Esophagus muscularis mucosa (tissue), 4 donors: ENCODE measurements at regions not wholly inside any gene's neighbourhood (a gene's known extent, or its start where the extent isn't known, plus 50 kb on each side); places are given as distances from the start of the nearest gene placed in this dataset.

Experiments used
- CTCF ChIP-seq, 3 experiments: fragments of 200-600 bp in 2 of 3; fragments of 450-650 bp in 1 of 3; sonication (generic) in 2 of 3; IDR thresholded peaks; one replicate each; pipeline ENCODE4 v1.5.1; 2017 to 2019; ENCODE audit warnings: antibody characterized with exemption in 3 of 3, mild to moderate bottlenecking in 2 of 3, moderate library complexity in 1 of 3
- EP300 ChIP-seq: sonication (generic); formaldehyde crosslinking; IDR thresholded peaks from one replicate; pipeline ENCODE4 v1.6.1; 2017; ENCODE audit warnings: antibody characterized with exemption
- POLR2A ChIP-seq: fragments of 450-650 bp; IDR thresholded peaks from one replicate; pipeline ENCODE4 v1.6.1; 2017; ENCODE audit warnings: antibody characterized with exemption, moderate library complexity, mild to moderate bottlenecking, low read depth
- POLR2AphosphoS5 ChIP-seq, 2 donors: sonication (generic); formaldehyde crosslinking; IDR thresholded peaks; one replicate each; pipeline ENCODE4 v1.6.1; 2017; ENCODE audit warnings: antibody characterized with exemption in 2 of 2

GRCh38 chr1:194618101-194618500 lies 1431.7 kb upstream of the B3GALT2 start:
- TF ChIP-seq CTCF (IDR thresholded peaks at IDR 0.05) (no peak), POLR2A (no peak), POLR2AphosphoS5 (IDR thresholded peaks at IDR 0.05) (no peak), EP300 (no peak)
